Stimulated activated CD4-positive, alpha-beta T cell treated with anti-CD3 and anti-CD28 coated beads, TNF-alpha, amount 100 ng/mL, for 4 hours (primary cell): ENCODE measurements at regions not wholly inside any gene's neighbourhood (a gene's known extent, or its start where the extent isn't known, plus 50 kb on each side); places are given as distances from the start of the nearest gene placed in this dataset.
A peak's percentile ranks its signal among the peaks of the same experiment; 100 is the strongest.
"Not testable (repeated sequence)": the region's sequence is repeated elsewhere in the genome, so short reads cannot be mapped to it uniquely, and the experiment has no call there.

Experiments used
- DNase-seq, 3 experiments: peaks; one replicate each; pipeline ENCODE4 v3.0.0-alpha.2; 2020; ENCODE audit warnings: low read depth in 3 of 3

- DNase-seq, result no peak
These were observed 64.1 kb upstream of the KBTBD8 start for GRCh38 chr3:66934041-66934440.

GRCh38 chr3:66934725-66935124 lies 63.4 kb upstream of the KBTBD8 start:
- no peak for DNase-seq

GRCh38 chr3:66937041-66937440 lies 61.1 kb upstream of the KBTBD8 start:
- not testable (repeated sequence) for DNase-seq

- DNase-seq, result peak in 1 of 3 experiments; percentile 1
These were observed 59.7 kb upstream of the KBTBD8 start for GRCh38 chr3:66938338-66938963.

- no peak for DNase-seq
These were observed 50.1 kb upstream of the KBTBD8 start for GRCh38 chr3:66948041-66948440.
